SJSA1 (cell line): ENCODE measurements at regions not wholly inside any gene's neighbourhood (a gene's known extent, or its start where the extent isn't known, plus 50 kb on each side); places are given as distances from the start of the nearest gene placed in this dataset.

Experiments used
- DNase-seq, 2 experiments: peaks; one replicate each; pipeline ENCODE4 v3.0.0-alpha.2; 2015 to 2020; ENCODE audit warnings: low spot score in 2 of 2, low read depth in 1 of 2
- H3K27ac ChIP-seq: fragments of 250-450 bp; sonication (Bioruptor Pico); 2 replicates; pipeline ENCODE4 v1.5.1; 2020; ENCODE audit warnings: mild to moderate bottlenecking, moderate library complexity
- H3K27me3 ChIP-seq: fragments of 250-450 bp; sonication (Bioruptor Pico); replicated peaks from 2 replicates; pipeline ENCODE4 v1.5.1; 2020; ENCODE audit warnings: mild to moderate bottlenecking, moderate library complexity
- H3K36me3 ChIP-seq: fragments of 250-450 bp; sonication (Bioruptor Pico); 2 replicates; pipeline ENCODE4 v1.5.1; 2020; ENCODE audit warnings: mild to moderate bottlenecking
- H3K4me1 ChIP-seq: fragments of 250-450 bp; sonication (Bioruptor Pico); replicated peaks from 2 replicates; pipeline ENCODE4 v1.6.1; 2021; ENCODE audit warnings: mild to moderate bottlenecking
- H3K4me3 ChIP-seq: fragments of 250-450 bp; sonication (Bioruptor Pico); 2 replicates; pipeline ENCODE4 v1.5.1; 2020; ENCODE audit warnings: mild to moderate bottlenecking
- H3K9me3 ChIP-seq: fragments of 250-450 bp; sonication (Bioruptor Pico); replicated peaks from 2 replicates; pipeline ENCODE4 v1.5.1; 2020; ENCODE audit warnings: mild to moderate bottlenecking

- no peak overlapping the region for H3K27ac ChIP-seq
- no peaks in the 10 kb centered on the region for H3K36me3 ChIP-seq
- H3K27me3 ChIP-seq, result no peaks in the 10 kb centered on the region
- no peak overlapping the region for H3K4me3 ChIP-seq
- H3K9me3 ChIP-seq, result no peaks in the 10 kb centered on the region
- no peaks in the 10 kb centered on the region for H3K4me1 ChIP-seq
- no peak for DNase-seq
Measured at GRCh38 chr6:141133346-141133745, 999.4 kb upstream of the GJE1 start.

- no peak overlapping the region for H3K4me3 ChIP-seq
- H3K27me3 ChIP-seq, result no peaks in the 10 kb centered on the region
Measured at GRCh38 chr6:141131616-141132015, 1001.1 kb upstream of the GJE1 start.

GRCh38 chr6:141123497-141123896 lies 1009.2 kb upstream of the GJE1 start:
- H3K27me3 ChIP-seq, result no peaks in the 10 kb centered on the region
- no peaks in the 10 kb centered on the region for H3K36me3 ChIP-seq
- no peak overlapping the region for H3K4me3 ChIP-seq
- H3K4me1 ChIP-seq, result no peaks in the 10 kb centered on the region
- no peak overlapping the region for H3K27ac ChIP-seq
- no peak for DNase-seq
- H3K9me3 ChIP-seq, result no peaks in the 10 kb centered on the region

More at GRCh38 chr6:141131616-141132015, 1001.1 kb upstream of the GJE1 start:
- Histone ChIP-seq H3K36me3 (no peaks in the 10 kb centered on the region), H3K9me3 (no peaks in the 10 kb centered on the region), H3K27ac (no peak overlapping the region), H3K4me1 (no peaks in the 10 kb centered on the region)
- no peak for DNase-seq

- Histone ChIP-seq H3K4me3 (no peak overlapping the region), H3K36me3 (no peaks in the 10 kb centered on the region), H3K4me1 (no peaks in the 10 kb centered on the region), H3K27me3 (no peaks in the 10 kb centered on the region), H3K9me3 (no peaks in the 10 kb centered on the region), H3K27ac (no peak overlapping the region)
- no peak for DNase-seq
Measured at GRCh38 chr6:141123049-141123448, 1009.7 kb upstream of the GJE1 start.

- Histone ChIP-seq H3K4me3 (no peak overlapping the region), H3K4me1 (no peaks in the 10 kb centered on the region), H3K27ac (no peak overlapping the region), H3K9me3 (no peaks in the 10 kb centered on the region), H3K27me3 (no peaks in the 10 kb centered on the region), H3K36me3 (no peaks in the 10 kb centered on the region)
- DNase-seq, result no peak
Measured at GRCh38 chr6:141118991-141119390, 1013.7 kb upstream of the GJE1 start.

GRCh38 chr6:141117874-141118273 lies 1014.9 kb upstream of the GJE1 start:
- Histone ChIP-seq H3K36me3 (no peaks in the 10 kb centered on the region), H3K4me1 (no peaks in the 10 kb centered on the region), H3K27ac (no peak overlapping the region), H3K4me3 (no peak overlapping the region), H3K27me3 (no peaks in the 10 kb centered on the region), H3K9me3 (no peaks in the 10 kb centered on the region)
- DNase-seq, result no peak

GRCh38 chr6:141110481-141110880 lies 1022.2 kb upstream of the GJE1 start:
- no peaks in the 10 kb centered on the region for H3K9me3 ChIP-seq
- DNase-seq, result no peak

GRCh38 chr6:141107591-141108160 lies 1025.0 kb upstream of the GJE1 start:
- Histone ChIP-seq H3K27me3 (no peaks in the 10 kb centered on the region), H3K36me3 (no peaks in the 10 kb centered on the region), H3K9me3 (no peaks in the 10 kb centered on the region), H3K4me3 (no peak overlapping the region), H3K27ac (no peak overlapping the region), H3K4me1 (no peaks in the 10 kb centered on the region)
- no peak for DNase-seq

More at GRCh38 chr6:141110481-141110880, 1022.2 kb upstream of the GJE1 start:
- Histone ChIP-seq H3K36me3 (no peaks in the 10 kb centered on the region), H3K4me3 (no peak overlapping the region), H3K27me3 (no peaks in the 10 kb centered on the region), H3K27ac (no peak overlapping the region), H3K4me1 (no peaks in the 10 kb centered on the region)

- Histone ChIP-seq H3K4me1 (no peaks in the 10 kb centered on the region), H3K27me3 (no peaks in the 10 kb centered on the region), H3K4me3 (no peak overlapping the region), H3K27ac (no peak overlapping the region), H3K9me3 (no peaks in the 10 kb centered on the region), H3K36me3 (no peaks in the 10 kb centered on the region)
- no peak for DNase-seq
Measured at GRCh38 chr6:141105481-141105880, 1027.2 kb upstream of the GJE1 start.

- H3K27ac ChIP-seq, result no peak overlapping the region
- no peaks in the 10 kb centered on the region for H3K27me3 ChIP-seq
- DNase-seq, result no peak
Measured at GRCh38 chr6:141103246-141103645, 1029.5 kb upstream of the GJE1 start.

GRCh38 chr6:141097471-141097870 lies 1035.3 kb upstream of the GJE1 start:
- no peaks in the 10 kb centered on the region for H3K9me3 ChIP-seq
- no peaks in the 10 kb centered on the region for H3K4me1 ChIP-seq
- H3K36me3 ChIP-seq, result no peaks in the 10 kb centered on the region
- no peaks in the 10 kb centered on the region for H3K27me3 ChIP-seq
- H3K4me3 ChIP-seq, result no peak overlapping the region
- no peak for DNase-seq
- no peak overlapping the region for H3K27ac ChIP-seq

More at GRCh38 chr6:141103246-141103645, 1029.5 kb upstream of the GJE1 start:
- Histone ChIP-seq H3K4me3 (no peak overlapping the region), H3K9me3 (no peaks in the 10 kb centered on the region), H3K4me1 (no peaks in the 10 kb centered on the region), H3K36me3 (no peaks in the 10 kb centered on the region)

- Histone ChIP-seq H3K4me1 (no peaks in the 10 kb centered on the region), H3K27ac (no peak overlapping the region), H3K9me3 (no peaks in the 10 kb centered on the region), H3K4me3 (no peak overlapping the region), H3K36me3 (no peaks in the 10 kb centered on the region), H3K27me3 (no peaks in the 10 kb centered on the region)
- DNase-seq, result no peak
Measured at GRCh38 chr6:141095308-141095707, 1037.4 kb upstream of the GJE1 start.

GRCh38 chr6:141088171-141088570 lies 1044.6 kb upstream of the GJE1 start:
- H3K9me3 ChIP-seq, result no peaks in the 10 kb centered on the region
- H3K4me3 ChIP-seq, result no peak overlapping the region
- H3K27me3 ChIP-seq, result no peaks in the 10 kb centered on the region
- no peaks in the 10 kb centered on the region for H3K4me1 ChIP-seq
- DNase-seq, result no peak
- H3K36me3 ChIP-seq, result no peaks in the 10 kb centered on the region
- H3K27ac ChIP-seq, result no peak overlapping the region

GRCh38 chr6:141077355-141078333 lies 1055.1 kb upstream of the GJE1 start:
- H3K36me3 ChIP-seq, result no peaks in the 10 kb centered on the region
- no peaks in the 10 kb centered on the region for H3K4me1 ChIP-seq
- H3K27me3 ChIP-seq, result no peaks in the 10 kb centered on the region
- H3K27ac ChIP-seq, result no peak overlapping the region
- no peak for DNase-seq
- H3K4me3 ChIP-seq, result no peak overlapping the region
- H3K9me3 ChIP-seq, result 0 out of 2 replicates have a peak, but pooled peaks cover 3% of the 10 kb centered on the region
